GM21786 (cell line): ENCODE measurements at regions not wholly inside any gene's neighbourhood (a gene's known extent, or its start where the extent isn't known, plus 50 kb on each side); places are given as distances from the start of the nearest gene placed in this dataset.
"Not testable (repeated sequence)": the region's sequence is repeated elsewhere in the genome, so short reads cannot be mapped to it uniquely, and the experiment has no call there.

Experiments
- ATAC-seq: cut with Tn5 transposase; IDR thresholded peaks from one replicate; pipeline ENCODE4 v1.9.1; 2021; ENCODE audit not compliant: unreplicated experiment

- ATAC-seq = no peak
These were observed 928.3 kb downstream of the NR2F1-AS1 start for GRCh38 chr5:92652756-92653155.

GRCh38 chr5:92644266-92644886 lies 936.6 kb downstream of the NR2F1-AS1 start:
- ATAC-seq = no peak

GRCh38 chr5:92641031-92641962 lies 939.7 kb downstream of the NR2F1-AS1 start:
- no peak for ATAC-seq

DNA sequence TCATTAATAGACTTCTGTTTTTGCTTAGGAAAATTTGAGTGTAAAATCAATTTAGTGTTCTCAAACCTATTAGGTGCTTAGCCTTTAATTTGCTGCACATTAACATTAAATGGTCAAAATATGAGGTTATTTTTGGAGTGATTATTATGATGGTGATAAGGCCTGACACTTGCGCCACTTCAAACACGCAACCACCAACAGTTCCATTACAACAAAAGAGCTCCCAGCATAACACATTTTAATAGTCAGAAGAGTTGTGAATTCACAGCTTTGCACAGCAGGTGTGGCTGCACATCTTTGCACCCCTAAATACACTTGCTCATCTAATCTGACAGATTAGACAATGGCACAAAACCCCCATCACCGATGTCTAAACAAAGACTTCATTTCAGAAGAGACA lies 940.7 kb downstream of the NR2F1-AS1 start:
- no peak for ATAC-seq

DNA sequence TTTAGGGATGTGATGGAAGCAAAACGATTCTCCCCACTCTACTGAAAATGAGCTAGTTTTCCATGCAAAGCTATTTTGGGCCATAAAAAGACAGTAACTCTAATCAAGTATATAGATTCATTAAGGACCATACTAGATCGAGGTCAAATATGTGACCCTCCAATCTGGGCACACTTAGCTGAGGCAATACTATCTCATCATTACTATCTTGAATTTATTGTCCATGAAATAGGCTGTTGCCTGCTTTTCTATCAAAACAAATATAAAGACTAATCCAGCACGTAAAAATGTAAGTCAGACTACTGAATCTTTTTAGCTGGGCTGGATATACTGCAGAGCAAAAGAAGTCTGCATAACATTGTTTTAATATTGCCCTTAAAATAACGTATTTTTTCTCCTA lies 943.1 kb downstream of the NR2F1-AS1 start:
- ATAC-seq = no peak

DNA sequence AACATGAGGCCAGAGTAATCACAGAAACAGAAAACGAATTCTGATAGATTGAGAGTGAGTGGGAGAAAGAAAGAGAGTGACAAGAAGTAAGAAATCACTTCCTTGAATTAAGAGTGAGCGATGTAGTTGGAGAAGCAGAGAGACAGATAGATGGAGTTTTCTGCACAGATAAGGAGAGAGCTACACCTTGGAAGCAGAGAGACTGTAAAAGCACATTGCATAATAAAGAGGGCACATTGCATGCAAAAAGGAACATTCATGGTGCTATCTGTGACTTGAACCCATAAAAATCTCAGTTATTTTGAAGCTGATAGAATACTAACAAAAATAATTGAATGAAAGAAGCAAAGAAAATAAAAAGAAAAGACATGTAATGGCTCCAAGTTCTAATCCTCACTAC lies 943.8 kb downstream of the NR2F1-AS1 start:
- no peak for ATAC-seq

GRCh38 chr5:92635001-92635461 lies 946.0 kb downstream of the NR2F1-AS1 start:
- ATAC-seq = no peak

DNA sequence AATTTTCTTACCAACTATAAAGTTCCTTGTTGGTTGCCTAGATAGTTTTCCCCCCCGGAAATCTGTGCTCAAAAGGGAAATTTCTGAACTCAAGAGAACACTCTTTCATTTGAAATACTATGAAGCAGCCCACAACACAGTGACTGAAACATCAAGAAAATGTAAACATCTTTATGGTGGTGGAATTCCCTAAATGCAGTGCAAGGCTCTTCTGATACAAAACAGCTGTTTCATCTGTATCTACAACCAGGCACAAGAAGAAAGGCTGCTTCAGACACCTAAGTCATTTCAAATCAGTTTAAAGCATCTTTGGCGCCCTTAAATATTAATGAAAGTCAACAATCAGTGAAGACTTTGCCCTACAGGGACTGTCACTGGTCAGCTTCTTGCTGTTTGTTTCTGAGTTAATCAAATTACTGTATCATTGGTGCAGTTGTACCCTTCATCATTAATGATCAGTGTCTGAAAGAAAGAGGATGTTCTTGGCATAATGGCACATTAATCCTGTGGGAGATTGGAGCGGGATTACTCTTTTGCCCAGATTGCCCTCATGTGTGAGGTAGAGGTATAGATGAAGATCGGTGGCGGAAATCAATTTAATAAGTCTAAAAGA lies 947.0 kb downstream of the NR2F1-AS1 start:
- no peak for ATAC-seq

DNA sequence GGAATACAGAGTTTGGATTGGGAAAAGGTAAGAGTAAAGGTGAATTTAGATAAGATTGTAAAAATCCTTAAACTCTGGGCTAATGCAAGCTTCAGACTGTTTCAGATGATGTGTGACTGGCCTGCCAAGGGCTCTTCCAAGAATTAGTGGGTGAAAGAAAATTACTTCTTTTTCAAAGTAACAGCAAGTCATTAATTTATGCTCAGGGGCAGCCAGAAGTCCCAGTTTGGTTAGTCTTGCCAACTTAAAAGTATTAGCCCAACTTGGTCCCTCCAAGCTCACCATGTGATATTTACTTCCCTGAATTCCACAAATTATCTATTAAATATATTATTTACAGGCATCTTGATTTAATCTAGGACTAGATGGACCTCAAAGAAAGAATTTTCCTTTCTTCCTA lies 947.8 kb downstream of the NR2F1-AS1 start:
- ATAC-seq = no peak

DNA sequence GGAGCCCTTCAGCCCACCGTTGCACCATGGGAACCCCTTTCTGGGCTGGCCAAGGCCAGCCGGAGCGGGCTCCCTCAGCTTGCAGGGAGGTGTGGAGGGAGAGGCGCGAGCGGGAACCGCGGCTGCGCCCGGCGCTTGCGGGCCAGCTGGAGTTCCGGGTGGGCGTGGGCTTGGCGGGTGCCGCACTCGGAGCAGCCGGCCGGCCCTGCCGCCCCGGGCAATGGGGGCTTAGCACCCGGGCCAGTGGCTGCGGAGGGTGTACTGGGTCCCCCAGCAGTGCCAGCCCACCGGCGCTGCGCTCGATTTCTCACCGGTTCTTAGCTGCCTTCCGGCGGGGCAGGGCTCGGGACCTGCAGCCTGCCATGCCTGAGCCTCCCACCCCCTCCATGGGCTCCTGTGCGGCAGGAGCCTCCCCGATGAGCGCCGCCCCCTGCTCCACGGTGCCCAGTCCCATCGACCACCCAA lies 949.8 kb downstream of the NR2F1-AS1 start:
- not testable (repeated sequence) for ATAC-seq

DNA sequence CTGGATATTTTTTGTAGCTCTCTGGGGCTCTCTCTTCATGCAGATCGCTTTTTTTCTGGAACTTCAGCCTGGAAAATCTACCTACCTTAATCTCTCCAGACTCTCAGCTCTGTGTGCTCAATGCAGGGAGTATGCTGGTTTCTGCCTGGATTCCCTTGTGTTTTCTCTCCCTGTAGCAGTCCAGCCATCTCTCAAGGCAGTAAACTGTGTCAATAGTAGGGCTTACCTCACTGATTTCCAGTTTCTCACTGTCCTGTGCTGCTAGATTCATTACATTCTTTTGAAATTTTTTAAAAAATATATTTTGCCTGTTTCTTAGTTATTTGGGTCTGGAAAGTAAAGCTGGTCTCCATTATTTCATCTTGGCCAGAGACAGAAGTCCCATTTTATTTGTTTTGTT lies 951.4 kb downstream of the NR2F1-AS1 start:
- ATAC-seq = no peak

- no peak for ATAC-seq
These were observed 952.0 kb downstream of the NR2F1-AS1 start for GRCh38 chr5:92629000-92629399.

DNA sequence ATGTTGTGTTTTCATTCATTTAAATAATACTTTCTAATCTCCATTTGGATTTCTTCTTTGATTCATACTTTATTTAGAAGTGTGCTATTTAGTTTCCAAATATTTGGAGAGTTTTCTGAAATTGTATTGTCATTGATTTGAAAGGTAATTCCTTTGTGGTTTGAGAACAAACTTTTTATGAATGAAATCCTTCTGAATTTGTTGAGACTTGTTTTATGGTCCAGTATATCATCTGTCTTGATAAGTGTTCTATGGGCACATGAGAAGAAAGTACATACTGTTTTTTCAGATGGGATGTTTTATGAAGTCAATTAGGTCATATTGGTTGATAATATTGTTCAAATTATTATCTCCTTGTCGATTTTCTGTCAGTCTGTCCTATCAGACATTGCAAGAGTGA lies 953.8 kb downstream of the NR2F1-AS1 start:
- no peak for ATAC-seq

- no peak for ATAC-seq
These were observed 964.9 kb downstream of the NR2F1-AS1 start for GRCh38 chr5:92616085-92616484.

- no peak for ATAC-seq
These were observed 967.5 kb downstream of the NR2F1-AS1 start for GRCh38 chr5:92613546-92613945.

- ATAC-seq = not testable (repeated sequence)
These were observed 970.6 kb downstream of the NR2F1-AS1 start for GRCh38 chr5:92610435-92610834.

DNA sequence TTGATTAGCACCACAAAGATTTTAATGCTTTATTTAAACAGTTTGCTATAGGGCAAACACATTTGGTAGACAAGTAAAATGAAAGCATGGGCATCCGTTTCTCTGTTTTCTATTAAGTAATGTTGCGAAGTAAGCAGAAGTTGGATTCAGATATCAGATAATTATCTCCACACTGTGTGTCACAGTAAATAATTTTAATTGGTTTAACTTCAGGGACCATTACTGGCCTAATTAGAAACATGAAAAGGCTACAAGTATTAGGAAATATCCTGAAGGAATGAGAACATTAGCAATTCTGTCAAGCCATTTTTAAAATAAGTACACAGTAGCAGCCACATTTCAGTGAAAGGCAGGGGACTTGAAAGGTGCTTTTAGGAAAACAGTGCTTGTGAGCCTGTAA lies 975.4 kb downstream of the NR2F1-AS1 start:
- no peak for ATAC-seq

GRCh38 chr5:92599217-92599810 lies 981.7 kb downstream of the NR2F1-AS1 start:
- no peak for ATAC-seq

DNA sequence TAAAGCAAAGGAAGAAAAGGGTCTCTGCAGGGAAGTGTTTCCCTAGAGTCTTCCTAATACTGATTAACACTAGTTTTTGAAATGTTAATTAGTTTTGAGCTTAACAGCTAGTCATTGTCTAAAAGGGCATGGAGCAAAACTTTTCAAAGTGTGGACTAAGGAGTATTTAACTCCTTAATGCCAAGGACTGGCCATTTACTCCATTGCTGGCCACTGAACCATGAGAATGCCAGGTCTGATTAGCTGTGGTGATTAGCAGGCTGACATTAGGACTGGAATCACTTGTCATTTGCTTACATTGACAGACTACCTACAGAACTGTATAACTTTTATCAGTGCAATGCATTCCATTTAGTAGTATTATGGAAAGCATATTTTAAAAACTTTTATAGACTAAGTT lies 987.0 kb downstream of the NR2F1-AS1 start:
- no peak for ATAC-seq

GRCh38 chr5:92588876-92589275 lies 992.1 kb downstream of the NR2F1-AS1 start:
- ATAC-seq = no peak

DNA sequence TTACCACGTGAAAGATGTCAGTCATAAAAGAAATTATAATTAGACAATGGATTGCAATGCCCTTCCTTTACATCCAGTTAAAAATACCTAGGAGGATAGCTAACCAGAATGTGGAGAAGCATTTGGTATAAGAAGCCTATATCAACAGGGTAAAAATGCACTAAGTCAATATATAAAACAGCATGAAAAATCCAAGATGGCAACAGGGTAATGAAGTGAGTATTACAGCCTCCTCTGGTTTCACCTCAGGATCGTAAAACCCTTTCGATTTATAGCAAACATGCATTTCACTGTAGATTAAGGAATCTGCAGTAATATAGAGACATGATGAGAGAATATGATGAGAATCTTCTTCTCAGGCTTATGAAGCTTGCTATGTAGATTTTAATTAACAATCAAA lies 999.3 kb downstream of the NR2F1-AS1 start:
- ATAC-seq = no peak
